ENCODE measurements at regions not wholly inside any gene's neighbourhood (a gene's known extent, or its start where the extent isn't known, plus 50 kb on each side); places are given as distances from the start of the nearest gene placed in this dataset.
"Not testable (repeated sequence)": the region's sequence is repeated elsewhere in the genome, so short reads cannot be mapped to it uniquely, and the experiment has no call there.

DNA sequence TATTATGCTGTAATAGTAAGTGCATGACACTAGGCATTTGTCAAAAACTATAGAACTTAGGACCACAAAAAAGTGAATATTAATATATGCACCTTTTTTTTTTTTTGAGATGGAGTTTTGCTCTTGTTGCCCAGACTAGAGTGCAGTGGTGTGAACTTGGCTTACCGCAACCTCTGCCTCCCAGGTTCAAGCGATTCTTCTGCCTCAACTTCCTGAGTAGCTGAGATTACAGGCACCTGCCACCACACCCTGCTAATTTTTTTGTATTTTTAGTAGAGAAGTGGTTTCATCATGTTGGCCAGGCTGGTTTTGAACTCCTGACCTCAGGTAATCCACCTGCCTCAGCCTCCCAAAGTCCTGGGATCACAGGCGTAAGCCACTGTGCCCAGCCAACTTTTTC is 2315.2 kb upstream of the ACO1 start:
- TF ChIP-seq, protein P1, sequence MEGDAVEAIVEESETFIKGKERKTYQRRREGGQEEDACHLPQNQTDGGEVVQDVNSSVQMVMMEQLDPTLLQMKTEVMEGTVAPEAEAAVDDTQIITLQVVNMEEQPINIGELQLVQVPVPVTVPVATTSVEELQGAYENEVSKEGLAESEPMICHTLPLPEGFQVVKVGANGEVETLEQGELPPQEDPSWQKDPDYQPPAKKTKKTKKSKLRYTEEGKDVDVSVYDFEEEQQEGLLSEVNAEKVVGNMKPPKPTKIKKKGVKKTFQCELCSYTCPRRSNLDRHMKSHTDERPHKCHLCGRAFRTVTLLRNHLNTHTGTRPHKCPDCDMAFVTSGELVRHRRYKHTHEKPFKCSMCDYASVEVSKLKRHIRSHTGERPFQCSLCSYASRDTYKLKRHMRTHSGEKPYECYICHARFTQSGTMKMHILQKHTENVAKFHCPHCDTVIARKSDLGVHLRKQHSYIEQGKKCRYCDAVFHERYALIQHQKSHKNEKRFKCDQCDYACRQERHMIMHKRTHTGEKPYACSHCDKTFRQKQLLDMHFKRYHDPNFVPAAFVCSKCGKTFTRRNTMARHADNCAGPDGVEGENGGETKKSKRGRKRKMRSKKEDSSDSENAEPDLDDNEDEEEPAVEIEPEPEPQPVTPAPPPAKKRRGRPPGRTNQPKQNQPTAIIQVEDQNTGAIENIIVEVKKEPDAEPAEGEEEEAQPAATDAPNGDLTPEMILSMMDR (IDR thresholded peaks at IDR 0.05; ENCODE audit: low read depth, low read length), result not testable (repeated sequence)
- not testable (repeated sequence) for TF ChIP-seq EZH2phosphoT487 (IDR thresholded peaks at IDR 0.05; ENCODE audit: low read depth)
